ENCODE measurements at regions not wholly inside any gene's neighbourhood (a gene's known extent, or its start where the extent isn't known, plus 50 kb on each side); places are given as distances from the start of the nearest gene placed in this dataset.

DNA sequence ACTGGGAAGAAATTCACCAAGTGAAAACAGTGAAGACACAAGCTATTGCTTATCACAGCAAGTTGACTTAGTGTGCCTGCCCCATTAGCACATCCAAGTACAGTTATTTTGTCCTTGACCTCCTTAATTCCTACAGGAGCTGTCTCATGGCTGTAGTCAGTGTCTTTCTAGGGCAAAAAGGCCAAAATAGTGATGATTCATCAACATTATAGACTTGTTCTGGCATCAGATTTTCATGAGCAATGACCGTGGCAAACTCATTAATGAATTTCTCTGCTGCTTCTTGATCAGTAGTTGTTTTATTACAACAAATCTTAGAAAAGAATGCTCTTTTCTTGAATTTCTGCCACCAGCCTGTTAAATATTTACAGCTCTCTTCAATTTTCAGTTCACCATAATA lies 1169.3 kb upstream of the DDX18 start:
- DNase-seq, result no peak

- no peak for DNase-seq
Measured at GRCh38 chr2:116668691-116669090, 1145.8 kb upstream of the DDX18 start.

DNA sequence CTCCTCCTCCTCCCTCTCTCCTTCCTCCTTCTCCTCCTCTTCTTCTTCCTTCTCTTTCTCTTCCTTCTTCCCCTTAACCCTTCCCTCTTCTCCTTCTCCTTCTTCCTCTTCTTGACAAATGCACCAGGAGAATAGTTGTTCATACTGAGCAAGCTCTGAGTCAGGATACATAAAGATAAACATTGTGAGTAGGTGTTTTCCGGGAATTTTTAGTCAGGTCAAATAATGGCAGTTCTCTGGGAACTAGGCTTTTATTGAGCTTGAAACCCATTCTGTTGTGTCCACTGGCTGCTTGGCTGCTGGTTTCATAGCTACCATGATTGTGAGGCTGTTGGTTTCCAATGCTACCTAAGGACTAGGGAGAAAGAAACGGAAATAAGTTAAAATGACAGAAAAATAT lies 1144.7 kb upstream of the DDX18 start:
- no peak for DNase-seq

GRCh38 chr2:116674188-116674587 lies 1140.3 kb upstream of the DDX18 start:
- no peak for DNase-seq

GRCh38 chr2:116676776-116677175 lies 1137.7 kb upstream of the DDX18 start:
- no peak for DNase-seq

DNA sequence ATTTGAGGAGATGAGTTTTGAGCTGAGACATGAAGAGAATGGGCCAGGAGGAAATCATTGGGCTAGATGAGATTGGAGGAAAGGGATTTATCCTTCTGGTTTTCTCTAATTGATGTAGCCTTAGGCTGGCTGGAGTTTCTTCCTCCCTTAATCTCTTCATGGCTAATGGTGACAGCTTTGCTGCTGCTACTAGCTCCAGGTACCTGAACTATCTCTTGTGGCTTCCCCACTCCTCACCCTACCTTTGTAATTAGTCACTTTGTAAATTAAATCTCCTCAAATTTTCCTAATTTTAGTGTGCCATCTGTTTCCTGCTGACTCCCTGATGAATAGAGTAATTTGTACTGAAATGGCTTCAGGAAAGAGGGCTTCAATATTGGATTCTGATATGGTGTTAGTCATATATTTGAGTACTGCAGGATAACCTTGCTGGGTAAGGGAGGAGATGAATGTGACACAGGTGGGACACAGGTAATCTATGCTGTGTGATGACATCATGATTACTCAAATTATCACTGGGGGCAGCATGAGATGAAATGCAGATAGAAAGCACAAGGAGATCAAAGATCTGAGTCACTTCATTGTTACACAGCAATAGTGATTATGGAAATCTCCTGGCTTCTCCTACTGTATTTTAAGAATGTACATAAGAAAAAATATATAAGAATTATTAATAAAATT lies 1134.1 kb upstream of the DDX18 start:
- no peak for DNase-seq

DNA sequence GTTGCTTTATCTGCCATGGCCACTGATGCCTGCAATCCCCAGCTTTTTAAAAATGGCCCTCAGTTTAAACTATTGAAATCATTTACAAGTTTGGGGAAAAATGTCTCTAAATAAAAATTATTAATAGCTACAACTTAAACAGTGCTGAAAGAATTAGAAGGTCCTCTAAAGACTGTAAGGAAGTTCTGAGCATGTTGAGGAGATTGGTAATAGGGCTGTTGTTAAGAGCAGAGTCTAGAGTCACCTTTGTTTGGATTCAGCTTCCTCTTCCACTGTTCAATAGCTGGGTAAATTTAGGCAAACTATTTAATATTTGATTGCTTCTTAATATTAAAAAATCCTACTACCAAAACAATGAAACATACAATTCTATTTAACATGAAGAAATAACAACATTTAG lies 1127.1 kb upstream of the DDX18 start:
- no peak for DNase-seq

DNA sequence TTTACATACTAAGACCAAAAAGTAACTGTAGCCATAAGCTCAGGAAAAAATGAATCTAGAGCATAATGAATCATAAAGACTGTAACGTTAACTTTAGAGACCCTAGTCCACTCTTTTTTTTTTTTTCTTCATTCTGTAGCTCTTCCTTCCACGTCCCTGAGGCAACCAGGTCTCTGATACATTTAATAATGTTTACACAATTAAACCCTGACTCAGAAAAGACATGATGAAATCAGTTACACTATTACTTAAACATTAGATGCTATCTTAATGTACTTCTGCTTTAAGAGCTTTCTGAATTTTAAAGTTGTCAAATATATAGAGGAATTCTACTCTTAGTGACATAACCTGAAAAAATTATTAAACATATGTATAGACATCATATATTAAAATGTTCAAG lies 1121.5 kb upstream of the DDX18 start:
- no peak for DNase-seq

- no peak for DNase-seq
Measured at GRCh38 chr2:116696223-116696622, 1118.3 kb upstream of the DDX18 start.

DNA sequence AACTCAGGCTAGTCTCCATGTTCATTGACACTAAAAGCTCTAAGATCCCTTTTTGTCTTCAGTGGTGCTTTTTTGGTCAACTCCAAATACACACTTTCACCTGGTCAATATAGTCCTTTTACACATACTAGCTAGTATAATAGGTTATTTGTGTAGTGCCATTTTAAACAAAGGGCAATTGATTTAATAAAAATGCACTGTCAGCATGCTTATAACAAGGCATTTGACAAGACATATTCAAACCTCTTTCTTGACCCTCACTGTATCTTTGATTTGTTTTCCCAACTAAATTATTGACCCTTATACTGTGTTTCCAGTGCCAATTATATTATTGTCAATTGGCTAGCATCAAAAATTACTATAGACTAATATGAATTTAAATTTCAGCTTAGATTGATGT lies 1117.6 kb upstream of the DDX18 start:
- no peak for DNase-seq

GRCh38 chr2:116706396-116706795 lies 1108.1 kb upstream of the DDX18 start:
- DNase-seq, result no peak

DNA sequence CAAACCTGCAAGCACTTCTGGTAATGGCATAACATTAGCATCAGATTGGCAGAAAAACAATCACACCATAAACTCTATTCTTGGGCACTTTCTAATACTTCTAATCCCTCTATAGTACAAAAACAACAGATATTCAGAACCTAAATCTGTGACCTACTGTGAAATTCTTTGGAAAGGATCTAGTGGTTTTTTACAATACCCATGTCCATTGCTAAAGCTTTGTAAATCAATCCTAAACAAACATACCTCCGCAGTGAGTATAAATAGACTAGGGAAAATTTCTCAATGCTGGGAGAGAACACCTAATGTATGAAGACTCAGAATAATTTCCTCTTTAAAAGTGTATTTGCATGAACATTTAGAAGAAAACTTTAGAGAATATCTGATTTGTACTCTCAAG lies 1098.5 kb upstream of the DDX18 start:
- DNase-seq, result no peak

DNA sequence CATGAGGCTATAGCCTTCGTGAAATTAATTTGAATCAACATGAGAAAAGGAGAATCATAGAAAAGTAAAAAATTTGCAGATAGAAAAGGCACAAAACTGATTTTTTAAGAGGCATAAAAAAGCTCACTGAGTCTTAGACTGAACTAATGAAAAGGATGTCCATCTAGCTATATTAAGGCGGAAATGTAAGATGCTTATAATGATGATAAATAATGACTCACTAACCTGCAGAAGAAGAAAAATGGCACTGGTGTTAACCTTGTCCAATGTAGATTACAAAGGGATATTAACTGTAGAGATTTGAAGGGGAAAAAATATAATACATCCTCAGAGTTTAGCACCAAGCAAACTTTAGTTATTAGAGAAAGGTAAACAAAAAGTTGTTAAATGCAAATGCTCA lies 1098.0 kb upstream of the DDX18 start:
- DNase-seq, result no peak

- no peak for DNase-seq
Measured at GRCh38 chr2:116717832-116718231, 1096.7 kb upstream of the DDX18 start.

DNA sequence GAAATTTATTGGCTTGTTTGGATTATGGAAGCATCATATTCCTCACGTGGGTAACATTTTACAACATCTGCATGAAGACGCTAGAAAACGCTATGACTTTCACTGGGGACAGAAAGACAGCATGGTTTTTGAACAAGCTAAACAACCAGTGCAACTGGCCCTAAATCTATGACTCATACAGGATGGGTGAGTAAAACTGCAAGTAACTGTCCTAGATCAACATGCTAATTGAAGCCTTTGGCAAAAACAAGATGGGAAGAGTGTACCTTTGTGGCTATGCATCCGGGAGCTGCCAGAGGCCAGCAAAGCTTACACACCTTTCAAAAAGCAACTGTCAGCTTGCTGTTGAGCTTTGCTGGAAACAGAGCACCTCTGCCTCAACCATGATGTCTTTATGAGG lies 1096.0 kb upstream of the DDX18 start:
- no peak for DNase-seq

DNA sequence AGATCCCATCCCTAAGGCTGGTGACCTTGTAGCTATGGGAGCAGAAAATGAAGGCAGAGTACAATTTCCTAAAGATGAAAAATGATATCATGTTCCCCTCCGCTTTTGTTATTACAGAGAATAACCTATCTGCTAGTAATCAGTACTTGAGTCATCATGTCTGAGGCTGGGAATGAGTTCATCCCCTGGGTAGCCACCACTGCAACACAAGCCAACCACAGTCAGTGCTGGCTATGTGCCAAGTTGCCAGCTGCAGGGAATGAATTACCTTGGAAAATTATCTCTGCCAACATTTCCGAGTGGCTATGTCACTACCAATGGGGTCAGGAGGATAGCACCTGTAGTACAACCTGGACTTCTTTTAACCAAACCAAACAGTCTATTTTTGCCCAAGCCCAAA lies 1094.7 kb upstream of the DDX18 start:
- DNase-seq, result no peak

DNA sequence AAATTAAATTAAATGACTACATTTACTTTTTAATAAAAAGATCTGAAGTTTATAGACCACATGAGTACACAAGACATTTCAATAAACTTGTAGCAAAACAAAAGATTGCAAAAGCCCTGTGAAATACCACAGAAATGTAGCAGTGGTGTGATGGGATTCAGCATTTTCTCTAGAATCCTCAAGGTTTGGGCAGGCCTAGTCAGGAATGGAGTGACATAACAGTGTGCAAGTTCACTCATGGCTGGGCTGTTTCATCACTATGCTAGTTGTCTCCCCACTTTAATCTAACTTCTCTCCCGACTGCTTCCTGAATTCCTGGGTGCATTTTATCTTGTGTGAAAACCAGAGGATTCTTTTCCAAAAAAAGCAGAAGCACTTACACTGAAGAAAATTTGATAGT lies 1089.9 kb upstream of the DDX18 start:
- no peak for DNase-seq

GRCh38 chr2:116732322-116732721 lies 1082.2 kb upstream of the DDX18 start:
- no peak for DNase-seq

DNA sequence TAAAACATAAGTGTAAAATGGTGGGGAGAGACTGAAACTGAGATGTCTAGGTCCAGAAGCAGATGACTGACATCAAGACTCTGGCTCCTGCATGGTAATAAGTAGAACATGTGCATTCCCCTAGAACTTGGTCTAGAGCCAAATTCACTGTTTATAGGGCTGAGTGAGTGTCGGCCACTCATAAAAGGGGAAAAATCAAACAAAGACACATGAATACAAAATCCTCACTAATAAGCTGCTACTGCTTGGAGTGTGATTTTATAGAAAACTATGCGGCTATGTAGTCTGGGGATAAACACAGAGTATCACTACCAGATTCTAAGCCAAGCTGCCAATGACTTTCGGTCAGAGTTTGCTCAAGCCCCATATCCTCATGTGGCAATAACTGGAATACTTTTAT lies 1080.8 kb upstream of the DDX18 start:
- DNase-seq, result no peak

DNA sequence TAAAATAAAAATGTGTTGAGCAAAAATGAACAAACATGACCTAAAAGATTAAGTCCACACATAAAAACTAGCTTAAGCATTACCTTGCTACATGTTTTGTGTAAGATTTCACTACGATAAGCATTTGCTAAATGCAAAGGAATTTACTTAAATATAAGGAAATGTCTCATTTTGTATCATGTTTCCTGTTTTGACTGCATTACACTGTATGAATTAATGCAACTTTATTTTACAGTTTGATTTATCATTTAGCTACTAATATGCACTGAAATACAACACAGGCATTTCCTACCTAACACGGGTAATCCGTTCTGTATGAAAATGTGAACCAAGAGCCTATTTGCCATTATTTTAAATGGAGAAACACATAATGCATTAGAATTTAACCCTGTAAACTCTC lies 1076.5 kb upstream of the DDX18 start:
- no peak for DNase-seq

DNA sequence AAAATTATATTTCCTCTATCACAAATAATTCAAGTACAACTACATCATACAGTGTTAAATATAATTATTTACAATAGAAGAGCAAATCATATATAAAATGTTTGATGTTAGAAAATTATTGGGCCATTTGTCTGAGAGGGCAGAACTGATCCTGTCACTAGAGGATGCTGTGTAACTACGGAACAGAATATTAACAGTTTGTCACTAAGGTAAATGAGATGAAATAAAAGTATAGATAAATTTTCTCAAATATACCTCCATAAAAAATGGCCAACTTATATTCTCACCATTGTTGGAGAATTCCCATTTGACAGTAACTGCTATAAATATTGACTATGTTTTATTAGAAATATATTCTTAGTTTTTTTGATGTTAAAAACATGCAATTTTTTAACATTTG lies 1067.4 kb upstream of the DDX18 start:
- DNase-seq, result no peak

GRCh38 chr2:116749994-116750393 lies 1064.5 kb upstream of the DDX18 start:
- no peak for DNase-seq

DNA sequence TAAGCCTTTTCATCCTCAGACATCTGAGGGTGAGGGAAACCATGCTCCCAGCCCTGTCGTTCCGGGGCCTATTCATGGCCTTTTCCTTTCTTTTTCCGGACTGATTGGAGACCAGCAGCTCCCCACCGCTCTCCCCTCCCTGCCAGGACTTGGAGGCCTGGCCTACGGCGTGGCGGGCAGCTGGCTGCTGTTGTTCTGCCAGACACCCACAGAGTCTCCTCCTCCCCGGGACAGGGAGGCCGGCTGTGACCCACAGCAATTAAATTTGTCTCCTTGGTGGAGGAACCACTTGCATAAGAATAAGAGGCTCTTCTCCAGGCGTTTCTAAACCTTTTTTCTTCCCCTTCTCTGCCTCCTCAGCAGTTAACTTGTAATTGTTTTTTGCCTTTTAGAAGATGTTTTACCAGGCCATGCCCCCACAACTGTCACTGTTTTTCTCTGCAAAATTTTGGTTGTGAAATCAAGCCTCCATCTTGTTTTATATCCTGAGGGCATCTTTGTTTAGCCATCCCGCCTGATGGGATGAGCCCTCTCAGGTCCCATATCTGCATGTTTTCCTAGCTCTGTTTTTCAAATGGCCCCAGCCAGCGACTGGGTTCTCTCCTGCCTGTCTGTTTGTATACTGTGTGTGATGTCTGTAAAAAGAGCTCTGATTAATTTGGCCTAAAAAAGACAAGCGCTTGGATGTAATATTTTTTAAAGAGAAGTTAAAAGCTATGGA lies 1060.0 kb upstream of the DDX18 start:
- peak in 3 of 51 donors; percentile 3 to 6 (median 5) for DNase-seq

DNA sequence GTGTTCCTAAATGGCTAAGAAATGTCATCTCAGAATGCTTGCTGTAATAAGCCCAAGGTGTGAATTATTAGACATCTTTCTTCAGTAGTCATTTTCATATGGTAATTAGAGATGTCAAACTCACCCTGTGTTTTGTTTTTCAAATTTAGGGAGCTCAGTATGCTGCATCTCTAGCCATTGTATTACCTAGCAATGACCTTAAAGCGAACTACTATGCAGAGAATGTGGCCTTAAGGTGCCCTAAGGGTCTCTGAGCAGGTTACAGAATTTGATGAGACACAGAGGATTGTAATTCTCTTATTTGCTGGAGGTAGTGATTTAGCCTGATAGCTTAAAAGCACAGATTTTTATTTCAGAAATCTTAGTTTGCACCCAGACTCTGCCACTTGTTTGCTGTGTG lies 1052.6 kb upstream of the DDX18 start:
- no peak for DNase-seq

Measured in hypothalamus (tissue), 51 donors.